Esophagus squamous epithelium (tissue), 4 donors: ENCODE measurements at regions not wholly inside any gene's neighbourhood (a gene's known extent, or its start where the extent isn't known, plus 50 kb on each side); places are given as distances from the start of the nearest gene placed in this dataset.

Source experiments
- CTCF ChIP-seq, 6 experiments: fragments of 450-650 bp in 4 of 6; fragments of 200-600 bp in 2 of 6; sonication (generic) in 2 of 6; IDR thresholded peaks; one replicate each; pipeline ENCODE4 v1.5.1; 2016 to 2019; ENCODE audit warnings: antibody characterized with exemption in 6 of 6, mild to moderate bottlenecking in 4 of 6, moderate library complexity in 4 of 6
- POLR2A ChIP-seq, 4 donors: fragments of 450-650 bp; IDR thresholded peaks; one replicate each; pipeline ENCODE4 v1.6.1; 2017; ENCODE audit warnings: antibody characterized with exemption in 4 of 4, mild to moderate bottlenecking in 4 of 4, moderate library complexity in 3 of 4

GRCh38 chr14:22097072-22097471 is 423.5 kb upstream of the OR4E1 start:
- TF ChIP-seq CTCF (IDR thresholded peaks at IDR 0.05) (no peak), POLR2A (IDR thresholded peaks at IDR 0.05) (no peak)
